ENCODE measurements at regions not wholly inside any gene's neighbourhood (a gene's known extent, or its start where the extent isn't known, plus 50 kb on each side); places are given as distances from the start of the nearest gene placed in this dataset.
"Not testable (repeated sequence)": the region's sequence is repeated elsewhere in the genome, so short reads cannot be mapped to it uniquely, and the experiment has no call there.

GRCh38 chr2:56812432-56812831 is 628.6 kb downstream of the CCDC85A start:
- Histone ChIP-seq H3K4me3 (ENCODE audit: low read length) (no peak overlapping the region), H3K9me3 (replicated peaks; ENCODE audit: control insufficient read depth, low read depth, low read length) (peaks cover 4% of the 10 kb centered on the region), H3K27ac (ENCODE audit: low read length) (no peak overlapping the region), H3K27me3 (ENCODE audit: control insufficient read depth, insufficient read depth, low read length) (no peaks in the 10 kb centered on the region), H3K36me3 (ENCODE audit: control insufficient read depth, insufficient read depth, low read length) (no peaks in the 10 kb centered on the region), H3K4me1 (ENCODE audit: control insufficient read depth, insufficient read depth, low read length) (no peaks in the 10 kb centered on the region)
- no CpG with 5 or more reads among the region's 1 CpG for WGBS (ENCODE audit: insufficient coverage)
- no peak for DNase-seq

GRCh38 chr2:56813490-56813889 is 629.7 kb downstream of the CCDC85A start:
- WGBS (ENCODE audit: insufficient coverage), result no CpG with 5 or more reads among the region's 2 CpGs
- no peaks in the 10 kb centered on the region for H3K36me3 ChIP-seq (ENCODE audit: control insufficient read depth, insufficient read depth, low read length)
- no peak overlapping the region for H3K27ac ChIP-seq (ENCODE audit: low read length)
- H3K9me3 ChIP-seq (replicated peaks; ENCODE audit: control insufficient read depth, low read depth, low read length), result peaks cover 4% of the 10 kb centered on the region
- H3K4me3 ChIP-seq (ENCODE audit: low read length), result no peak overlapping the region
- no peak for DNase-seq
- H3K4me1 ChIP-seq (ENCODE audit: control insufficient read depth, insufficient read depth, low read length), result no peaks in the 10 kb centered on the region
- no peaks in the 10 kb centered on the region for H3K27me3 ChIP-seq (ENCODE audit: control insufficient read depth, insufficient read depth, low read length)

DNA sequence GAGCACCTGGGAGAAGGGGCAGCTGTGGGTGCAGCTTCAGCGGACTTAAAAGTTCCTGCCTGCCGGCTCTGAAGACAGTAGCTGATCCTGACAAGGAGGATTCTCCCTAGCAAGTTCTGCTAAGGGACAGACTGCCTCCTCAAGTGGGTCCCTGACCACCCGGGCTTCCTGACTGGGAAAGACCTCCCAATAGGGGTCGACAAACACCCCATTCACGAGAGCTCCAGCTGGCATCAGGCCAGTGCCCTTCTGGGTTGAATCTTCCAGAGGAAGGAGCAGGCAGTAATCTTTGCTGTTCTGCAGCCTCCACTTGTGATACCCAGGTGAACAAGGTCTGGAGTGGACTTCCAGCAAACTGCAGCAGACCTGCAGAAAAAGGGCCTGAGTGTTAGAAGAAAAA is 632.9 kb downstream of the CCDC85A start:
- Histone ChIP-seq H3K4me1 (ENCODE audit: control insufficient read depth, insufficient read depth, low read length) (no peaks in the 10 kb centered on the region), H3K27me3 (ENCODE audit: control insufficient read depth, insufficient read depth, low read length) (no peaks in the 10 kb centered on the region), H3K36me3 (ENCODE audit: control insufficient read depth, insufficient read depth, low read length) (no peaks in the 10 kb centered on the region), H3K27ac (ENCODE audit: low read length) (no peak overlapping the region), H3K9me3 (replicated peaks; ENCODE audit: control insufficient read depth, low read depth, low read length) (peaks cover 7% of the 10 kb centered on the region), H3K4me3 (ENCODE audit: low read length) (no peak overlapping the region)
- DNase-seq, result no peak
- 83% methylated on average over 1 of the region's 5 CpGs for WGBS (ENCODE audit: insufficient coverage)

GRCh38 chr2:56831780-56832179 is 648.0 kb downstream of the CCDC85A start:
- no peaks in the 10 kb centered on the region for H3K36me3 ChIP-seq (ENCODE audit: control insufficient read depth, insufficient read depth, low read length)

DNA sequence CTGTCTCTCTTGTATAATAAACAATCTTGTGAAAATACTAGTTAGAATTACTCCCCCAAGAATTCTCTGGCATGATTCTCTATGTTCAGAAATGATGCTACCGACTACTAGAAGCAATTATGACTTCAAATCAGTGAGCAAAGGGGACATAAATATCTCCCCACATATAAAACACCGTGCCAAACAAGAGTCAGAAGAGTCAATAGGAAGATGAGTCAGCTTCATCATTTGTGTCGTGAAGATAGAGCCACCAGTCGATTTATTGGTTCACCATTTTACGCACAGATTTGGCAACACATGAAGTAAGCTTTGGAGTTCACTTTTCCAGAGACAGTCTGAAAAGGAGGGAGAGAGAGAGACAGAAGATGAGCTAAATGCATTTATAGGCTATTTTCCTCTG is 650.9 kb downstream of the CCDC85A start:
- Histone ChIP-seq H3K4me3 (ENCODE audit: low read length) (no peak overlapping the region), H3K36me3 (ENCODE audit: control insufficient read depth, insufficient read depth, low read length) (no peaks in the 10 kb centered on the region), H3K4me1 (ENCODE audit: control insufficient read depth, insufficient read depth, low read length) (no peaks in the 10 kb centered on the region), H3K27me3 (ENCODE audit: control insufficient read depth, insufficient read depth, low read length) (no peaks in the 10 kb centered on the region), H3K27ac (ENCODE audit: low read length) (no peak overlapping the region), H3K9me3 (replicated peaks; ENCODE audit: control insufficient read depth, low read depth, low read length) (peaks cover 2% of the 10 kb centered on the region)
- DNase-seq, result no peak
- 87% methylated on average over 3 of the region's 5 CpGs for WGBS (ENCODE audit: insufficient coverage)

More at GRCh38 chr2:56831780-56832179, 648.0 kb downstream of the CCDC85A start:
- H3K27me3 ChIP-seq (ENCODE audit: control insufficient read depth, insufficient read depth, low read length), result no peaks in the 10 kb centered on the region
- H3K9me3 ChIP-seq (replicated peaks; ENCODE audit: control insufficient read depth, low read depth, low read length), result no peaks in the 10 kb centered on the region
- H3K4me3 ChIP-seq (ENCODE audit: low read length), result no peak overlapping the region
- whole genome bisulfite sequencing (ENCODE audit: insufficient coverage), result no CpG with 5 or more reads among the region's 1 CpG
- DNase-seq, result no peak
- no peak overlapping the region for H3K27ac ChIP-seq (ENCODE audit: low read length)
- no peaks in the 10 kb centered on the region for H3K4me1 ChIP-seq (ENCODE audit: control insufficient read depth, insufficient read depth, low read length)

DNA sequence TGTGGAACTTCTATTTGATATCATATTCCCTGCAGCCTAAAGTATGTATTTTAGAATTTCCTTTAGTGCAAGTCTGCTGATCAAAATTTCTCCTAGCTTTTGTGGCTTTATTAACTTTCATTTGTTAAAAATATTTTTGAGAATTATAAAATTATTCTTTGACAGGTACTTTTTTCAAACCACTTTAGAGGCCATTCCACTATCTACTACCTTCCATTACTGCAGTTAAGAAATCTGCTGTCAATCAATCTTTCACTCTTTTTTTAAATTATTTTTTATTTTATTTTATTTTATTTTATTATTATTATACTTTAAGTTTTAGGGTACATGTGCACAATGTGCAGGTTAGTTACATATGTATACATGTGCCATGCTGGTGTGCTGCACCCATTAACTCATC is 656.2 kb downstream of the CCDC85A start:
- H3K27ac ChIP-seq (ENCODE audit: low read length); H3K27me3 ChIP-seq (ENCODE audit: control insufficient read depth, insufficient read depth, low read length); H3K36me3 ChIP-seq (ENCODE audit: control insufficient read depth, insufficient read depth, low read length); H3K4me1 ChIP-seq (ENCODE audit: control insufficient read depth, insufficient read depth, low read length); H3K9me3 ChIP-seq (replicated peaks; ENCODE audit: control insufficient read depth, low read depth, low read length); DNase-seq; H3K4me3 ChIP-seq (ENCODE audit: low read length): not testable (repeated sequence)

GRCh38 chr2:56860991-56861390 is 677.2 kb downstream of the CCDC85A start:
- no peaks in the 10 kb centered on the region for H3K27me3 ChIP-seq (ENCODE audit: control insufficient read depth, insufficient read depth, low read length)
- no peaks in the 10 kb centered on the region for H3K36me3 ChIP-seq (ENCODE audit: control insufficient read depth, insufficient read depth, low read length)
- H3K4me1 ChIP-seq (ENCODE audit: control insufficient read depth, insufficient read depth, low read length), result no peaks in the 10 kb centered on the region
- H3K27ac ChIP-seq (ENCODE audit: low read length), result no peak overlapping the region
- no peak for DNase-seq
- H3K9me3 ChIP-seq (replicated peaks; ENCODE audit: control insufficient read depth, low read depth, low read length), result no peaks in the 10 kb centered on the region
- H3K4me3 ChIP-seq (ENCODE audit: low read length), result no peak overlapping the region

DNA sequence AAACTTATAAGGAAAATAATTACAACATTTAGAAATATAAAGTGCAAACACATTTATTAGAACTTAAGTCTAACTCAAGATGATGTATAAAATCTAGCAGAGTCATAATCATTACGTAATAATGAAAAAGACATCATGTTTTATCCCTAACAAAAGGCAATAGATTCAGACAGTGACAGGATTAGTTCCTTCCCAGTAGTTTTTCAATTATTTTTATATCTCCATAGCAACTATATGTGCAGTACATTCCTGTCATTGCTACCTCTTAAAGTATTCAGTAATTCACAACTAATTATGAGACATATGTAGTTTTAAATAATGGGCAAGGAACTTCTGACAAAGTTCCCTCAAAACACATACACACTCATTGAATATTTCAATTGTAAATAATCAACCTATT is 687.9 kb downstream of the CCDC85A start:
- no peaks in the 10 kb centered on the region for H3K9me3 ChIP-seq (replicated peaks; ENCODE audit: control insufficient read depth, low read depth, low read length)
- H3K27ac ChIP-seq (ENCODE audit: low read length), result no peak overlapping the region
- no peak overlapping the region for H3K4me3 ChIP-seq (ENCODE audit: low read length)
- no peaks in the 10 kb centered on the region for H3K27me3 ChIP-seq (ENCODE audit: control insufficient read depth, insufficient read depth, low read length)
- no CpG with 5 or more reads among the region's 1 CpG for WGBS (ENCODE audit: insufficient coverage)
- H3K4me1 ChIP-seq (ENCODE audit: control insufficient read depth, insufficient read depth, low read length), result no peaks in the 10 kb centered on the region
- DNase-seq, result no peak
- H3K36me3 ChIP-seq (ENCODE audit: control insufficient read depth, insufficient read depth, low read length), result no peaks in the 10 kb centered on the region

GRCh38 chr2:56874717-56875116 is 690.9 kb downstream of the CCDC85A start:
- no peak for DNase-seq
- no peak overlapping the region for H3K4me3 ChIP-seq (ENCODE audit: low read length)
- no peaks in the 10 kb centered on the region for H3K4me1 ChIP-seq (ENCODE audit: control insufficient read depth, insufficient read depth, low read length)
- no peak overlapping the region for H3K27ac ChIP-seq (ENCODE audit: low read length)
- 95% methylated on average over 4 of the region's 4 CpGs for WGBS (ENCODE audit: insufficient coverage)
- H3K36me3 ChIP-seq (ENCODE audit: control insufficient read depth, insufficient read depth, low read length), result no peaks in the 10 kb centered on the region
- H3K27me3 ChIP-seq (ENCODE audit: control insufficient read depth, insufficient read depth, low read length), result no peaks in the 10 kb centered on the region
- no peaks in the 10 kb centered on the region for H3K9me3 ChIP-seq (replicated peaks; ENCODE audit: control insufficient read depth, low read depth, low read length)

DNA sequence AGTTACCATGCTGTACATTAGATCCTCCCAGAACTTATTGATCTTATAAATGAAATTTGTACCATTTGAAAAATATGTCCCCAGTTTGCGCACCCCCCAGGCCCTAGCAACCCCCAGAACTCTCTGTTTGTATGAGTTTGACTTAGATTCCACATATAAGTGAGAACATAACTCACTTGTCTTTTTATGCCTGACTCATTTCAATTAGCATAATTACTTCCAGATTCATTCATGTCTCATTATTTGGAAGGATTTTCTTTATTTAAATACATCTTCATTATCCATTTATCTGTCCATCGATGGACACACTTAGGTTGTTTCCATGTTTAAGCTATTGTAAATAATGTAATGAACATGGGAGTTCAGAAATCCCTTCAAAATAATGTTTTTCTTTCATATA is 705.9 kb downstream of the CCDC85A start:
- Histone ChIP-seq H3K4me3 (ENCODE audit: low read length) (no peak overlapping the region), H3K27ac (ENCODE audit: low read length) (no peak overlapping the region), H3K36me3 (ENCODE audit: control insufficient read depth, insufficient read depth, low read length) (no peaks in the 10 kb centered on the region), H3K27me3 (ENCODE audit: control insufficient read depth, insufficient read depth, low read length) (no peaks in the 10 kb centered on the region), H3K4me1 (ENCODE audit: control insufficient read depth, insufficient read depth, low read length) (no peaks in the 10 kb centered on the region), H3K9me3 (replicated peaks; ENCODE audit: control insufficient read depth, low read depth, low read length) (no peaks in the 10 kb centered on the region)
- no CpG with 5 or more reads among the region's 2 CpGs for WGBS (ENCODE audit: insufficient coverage)
- DNase-seq, result no peak

- DNase-seq, result no peak
- Histone ChIP-seq H3K4me3 (ENCODE audit: low read length) (no peak overlapping the region), H3K4me1 (ENCODE audit: control insufficient read depth, insufficient read depth, low read length) (no peaks in the 10 kb centered on the region), H3K9me3 (replicated peaks; ENCODE audit: control insufficient read depth, low read depth, low read length) (no peaks in the 10 kb centered on the region), H3K27ac (ENCODE audit: low read length) (no peak overlapping the region), H3K27me3 (ENCODE audit: control insufficient read depth, insufficient read depth, low read length) (no peaks in the 10 kb centered on the region), H3K36me3 (ENCODE audit: control insufficient read depth, insufficient read depth, low read length) (no peaks in the 10 kb centered on the region)
These were observed 708.6 kb downstream of the CCDC85A start for GRCh38 chr2:56892382-56892781.

Data from muscle of leg (tissue), 3 donors.